DOHH2 (cell line): ENCODE measurements at regions not wholly inside any gene's neighbourhood (a gene's known extent, or its start where the extent isn't known, plus 50 kb on each side); places are given as distances from the start of the nearest gene placed in this dataset.

Experiments
- EZH2phosphoT487 ChIP-seq: fragments of 200-600 bp; sonication (generic); IDR thresholded peaks from 2 replicates; pipeline ENCODE4 v1.6.1; 2017; ENCODE audit warnings: borderline replicate concordance, mild to moderate bottlenecking, antibody characterized with exemption, low read length, moderate library complexity, mixed read lengths
- TF ChIP-seq, protein P1 (sequence below): fragments of 200-600 bp; sonication (generic); IDR thresholded peaks from one replicate; pipeline ENCODE4 v1.5.1; 2014; ENCODE audit warnings: antibody characterized with exemption, mild to moderate bottlenecking, low read depth, low read length; ENCODE audit not compliant: poor library complexity, severe bottlenecking

GRCh38 chr19:28878862-28879566 lies 333.9 kb downstream of the UQCRFS1 start:
- TF ChIP-seq, protein P1, sequence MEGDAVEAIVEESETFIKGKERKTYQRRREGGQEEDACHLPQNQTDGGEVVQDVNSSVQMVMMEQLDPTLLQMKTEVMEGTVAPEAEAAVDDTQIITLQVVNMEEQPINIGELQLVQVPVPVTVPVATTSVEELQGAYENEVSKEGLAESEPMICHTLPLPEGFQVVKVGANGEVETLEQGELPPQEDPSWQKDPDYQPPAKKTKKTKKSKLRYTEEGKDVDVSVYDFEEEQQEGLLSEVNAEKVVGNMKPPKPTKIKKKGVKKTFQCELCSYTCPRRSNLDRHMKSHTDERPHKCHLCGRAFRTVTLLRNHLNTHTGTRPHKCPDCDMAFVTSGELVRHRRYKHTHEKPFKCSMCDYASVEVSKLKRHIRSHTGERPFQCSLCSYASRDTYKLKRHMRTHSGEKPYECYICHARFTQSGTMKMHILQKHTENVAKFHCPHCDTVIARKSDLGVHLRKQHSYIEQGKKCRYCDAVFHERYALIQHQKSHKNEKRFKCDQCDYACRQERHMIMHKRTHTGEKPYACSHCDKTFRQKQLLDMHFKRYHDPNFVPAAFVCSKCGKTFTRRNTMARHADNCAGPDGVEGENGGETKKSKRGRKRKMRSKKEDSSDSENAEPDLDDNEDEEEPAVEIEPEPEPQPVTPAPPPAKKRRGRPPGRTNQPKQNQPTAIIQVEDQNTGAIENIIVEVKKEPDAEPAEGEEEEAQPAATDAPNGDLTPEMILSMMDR = peak; percentile 64
- no peak for TF ChIP-seq EZH2phosphoT487
